Activated CD8-positive, alpha-beta memory T cell treated with anti-CD3 and anti-CD28 coated beads for 36 hours (primary cell): ENCODE measurements at regions not wholly inside any gene's neighbourhood (a gene's known extent, or its start where the extent isn't known, plus 50 kb on each side); places are given as distances from the start of the nearest gene placed in this dataset.

Source experiments
- CTCF ChIA-PET: fragments of 350-600 bp; sonication (Branson Sonifier 250); formaldehyde crosslinking; loops from one replicate; lab custom pipeline; 2021; ENCODE audit warnings: antibody characterized with exemption; lab: Charles Lee
- POLR2A ChIA-PET: fragments of 350-600 bp; sonication (Branson Sonifier 250); formaldehyde crosslinking; loops from one replicate; lab custom pipeline; 2021; ENCODE audit warnings: antibody characterized with exemption; lab: Charles Lee

- CTCF ChIA-PET, result no interaction called here
- POLR2A ChIA-PET, result no interaction called here
Observed at GRCh38 chr2:166592750-166593149, 98.7 kb upstream of the SCN7A start.

GRCh38 chr2:166591226-166591625 lies 97.2 kb upstream of the SCN7A start:
- POLR2A ChIA-PET, result no interaction called here

GRCh38 chr2:166573391-166573790 lies 79.3 kb upstream of the SCN7A start:
- ChIA-PET POLR2A (no interaction called here), CTCF (no interaction called here)

More at GRCh38 chr2:166591226-166591625, 97.2 kb upstream of the SCN7A start:
- CTCF ChIA-PET, result no interaction called here

- ChIA-PET POLR2A (no interaction called here), CTCF (no interaction called here)
Observed at GRCh38 chr2:166572937-166573336, 78.9 kb upstream of the SCN7A start.

GRCh38 chr2:166568409-166568808 lies 74.4 kb upstream of the SCN7A start:
- CTCF ChIA-PET, result no interaction called here

GRCh38 chr2:166565501-166565900 lies 71.5 kb upstream of the SCN7A start:
- CTCF ChIA-PET, result no interaction called here
- POLR2A ChIA-PET, result no interaction called here

More at GRCh38 chr2:166568409-166568808, 74.4 kb upstream of the SCN7A start:
- POLR2A ChIA-PET, result no interaction called here

- CTCF ChIA-PET, result no interaction called here
- POLR2A ChIA-PET, result no interaction called here
Observed at GRCh38 chr2:166563894-166564293, 69.8 kb upstream of the SCN7A start.

- ChIA-PET CTCF (no interaction called here), POLR2A (no interaction called here)
Observed at GRCh38 chr2:166560022-166560421, 66.0 kb upstream of the SCN7A start.

GRCh38 chr2:166550923-166551322 lies 56.9 kb upstream of the SCN7A start:
- ChIA-PET POLR2A (no interaction called here), CTCF (no interaction called here)

- ChIA-PET POLR2A (no interaction called here), CTCF (no interaction called here)
Observed at GRCh38 chr2:166545473-166545872, 51.4 kb upstream of the SCN7A start.
